ENCODE measurements at regions not wholly inside any gene's neighbourhood (a gene's known extent, or its start where the extent isn't known, plus 50 kb on each side); places are given as distances from the start of the nearest gene placed in this dataset.

DNA sequence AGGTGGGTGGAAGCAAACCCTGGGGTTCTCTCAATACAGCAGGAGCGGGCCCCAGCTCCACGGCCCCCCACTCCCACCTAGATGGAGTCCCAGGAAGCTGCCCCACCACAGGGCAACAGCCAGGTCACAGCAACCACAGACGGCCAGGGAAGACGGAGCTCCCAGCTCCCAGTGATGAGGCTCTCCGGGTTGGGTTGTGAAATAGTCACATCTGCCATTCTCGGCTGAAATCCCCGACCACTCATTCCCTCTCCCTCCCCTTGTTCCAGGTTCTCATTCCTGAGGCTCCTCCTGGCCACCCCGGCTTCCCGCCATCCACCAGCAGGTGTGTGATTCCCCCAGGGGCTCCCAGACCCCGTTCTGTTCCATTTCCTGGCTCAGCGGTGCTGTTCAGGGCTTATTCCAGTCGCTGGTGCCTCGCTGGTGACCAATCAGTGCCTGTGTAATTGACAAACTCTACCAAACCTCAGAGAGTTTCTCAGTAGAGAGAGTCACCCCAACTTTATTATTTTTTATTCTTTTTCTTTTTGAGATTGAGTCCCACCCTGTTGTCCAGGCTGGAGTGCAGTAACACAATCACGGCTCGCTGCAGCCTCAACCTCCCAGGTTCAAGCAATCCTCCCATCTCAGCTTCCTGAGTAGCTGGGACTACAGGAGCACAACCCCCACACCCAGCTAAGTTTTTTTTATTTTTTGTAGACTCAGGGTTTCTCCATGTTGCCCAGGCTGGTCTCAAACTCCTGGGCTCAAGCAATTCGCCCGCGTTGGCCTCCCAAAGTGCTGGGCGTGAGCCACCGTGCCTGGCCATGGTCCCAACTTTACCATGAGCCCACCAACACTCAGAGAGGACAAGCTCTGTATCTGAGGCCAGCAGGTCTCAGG lies 63.2 kb downstream of the SHANK2 start:
- no peak overlapping the region for H3K4me3 Mint-ChIP-seq
- H3K9me3 Mint-ChIP-seq, result no peaks in the 10 kb centered on the region

DNA sequence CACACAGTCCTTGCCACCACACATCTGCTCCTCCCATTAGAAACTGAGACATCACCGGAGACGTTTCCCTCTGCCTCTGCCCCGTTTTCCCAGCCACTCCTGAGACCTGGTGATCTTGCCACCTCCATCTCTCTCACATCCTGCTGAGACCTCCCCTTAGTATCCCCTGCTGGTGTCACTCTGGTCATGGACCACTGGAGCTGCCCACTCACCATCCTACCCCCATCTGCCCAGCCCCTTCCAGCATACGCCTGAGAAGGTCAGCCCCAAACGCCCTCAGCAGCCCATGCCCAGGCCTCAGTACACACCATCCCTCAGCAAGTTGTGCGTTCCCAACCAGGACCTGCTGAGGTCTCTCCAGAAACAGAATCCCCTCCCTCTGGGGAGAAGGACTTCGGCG lies 64.3 kb downstream of the SHANK2 start:
- H3K4me1 Mint-ChIP-seq, result no peaks in the 10 kb centered on the region
- no peaks in the 10 kb centered on the region for H3K36me3 Mint-ChIP-seq
- H3K27ac Mint-ChIP-seq, result no peak overlapping the region
- peaks cover 2 to 6% (median 2%) of the 10 kb centered on the region in 3 donors for H3K27me3 Mint-ChIP-seq (ENCODE audit: low read depth in 3 of 3)
- no peak for DNase-seq
- no peaks in the 10 kb centered on the region for H3K9me3 Mint-ChIP-seq
- no peak overlapping the region for H3K4me3 Mint-ChIP-seq

More for the DNA sequence above, 63.2 kb downstream of the SHANK2 start:
- Mint-ChIP-seq H3K27ac (no peak overlapping the region), H3K36me3 (no peaks in the 10 kb centered on the region), H3K4me1 (no peaks in the 10 kb centered on the region), H3K27me3 (ENCODE audit: low read depth in 3 of 3) (peaks cover 2 to 6% (median 3%) of the 10 kb centered on the region in 3 donors)
- DNase-seq, result no peak

DNA sequence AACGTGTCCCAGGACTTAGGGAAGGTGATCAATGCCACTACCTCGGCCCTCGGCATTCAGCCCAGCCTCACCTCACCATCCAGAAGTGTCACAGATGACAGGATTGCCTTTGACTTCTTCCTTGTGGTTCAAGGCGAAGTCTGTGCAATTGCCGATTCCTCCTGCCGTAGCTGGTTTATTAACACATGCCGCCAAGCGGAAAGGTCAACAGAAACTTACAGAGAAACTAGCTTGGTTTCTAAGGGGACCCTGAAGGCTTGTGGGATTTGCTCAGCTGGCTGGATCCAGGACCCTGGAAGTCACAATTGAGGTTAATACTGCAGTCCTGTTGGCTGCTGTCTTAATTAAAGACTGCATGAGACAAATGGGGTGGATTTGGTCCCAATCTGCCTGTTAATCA lies 65.6 kb downstream of the SHANK2 start:
- DNase-seq, result no peak
- peaks cover 0 to 2% (median 1%) of the 10 kb centered on the region in 3 donors for H3K27me3 Mint-ChIP-seq (ENCODE audit: low read depth in 3 of 3)
- H3K4me3 Mint-ChIP-seq, result no peak overlapping the region
- H3K27ac Mint-ChIP-seq, result no peak overlapping the region
- no peaks in the 10 kb centered on the region for H3K36me3 Mint-ChIP-seq
- no peaks in the 10 kb centered on the region for H3K4me1 Mint-ChIP-seq
- H3K9me3 Mint-ChIP-seq, result no peaks in the 10 kb centered on the region

DNA sequence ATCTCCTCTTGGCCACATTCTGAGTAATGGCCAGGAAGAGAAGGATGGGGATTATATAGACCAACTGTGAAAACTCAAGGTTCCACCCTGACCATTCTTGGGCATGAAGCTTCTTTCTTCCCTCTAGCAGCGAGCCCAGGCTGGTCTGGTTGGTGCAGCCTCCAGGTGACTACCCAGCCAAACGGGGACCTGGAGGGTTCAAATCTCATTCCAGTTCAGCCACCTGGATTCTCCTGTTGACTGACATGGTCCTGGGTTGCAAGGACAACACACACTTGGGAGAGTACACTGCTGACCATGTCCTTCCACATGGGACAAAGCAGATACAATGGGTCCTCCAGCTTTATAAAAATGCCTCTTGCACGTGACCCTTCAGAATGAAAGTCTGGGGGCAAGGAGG lies 67.0 kb downstream of the SHANK2 start:
- Mint-ChIP-seq H3K4me1 (no peaks in the 10 kb centered on the region), H3K36me3 (no peaks in the 10 kb centered on the region), H3K27ac (no peak overlapping the region), H3K27me3 (ENCODE audit: low read depth in 3 of 3) (peaks cover 0 to 2% (median 1%) of the 10 kb centered on the region in 3 donors), H3K4me3 (no peak overlapping the region), H3K9me3 (no peaks in the 10 kb centered on the region)
- DNase-seq, result no peak

DNA sequence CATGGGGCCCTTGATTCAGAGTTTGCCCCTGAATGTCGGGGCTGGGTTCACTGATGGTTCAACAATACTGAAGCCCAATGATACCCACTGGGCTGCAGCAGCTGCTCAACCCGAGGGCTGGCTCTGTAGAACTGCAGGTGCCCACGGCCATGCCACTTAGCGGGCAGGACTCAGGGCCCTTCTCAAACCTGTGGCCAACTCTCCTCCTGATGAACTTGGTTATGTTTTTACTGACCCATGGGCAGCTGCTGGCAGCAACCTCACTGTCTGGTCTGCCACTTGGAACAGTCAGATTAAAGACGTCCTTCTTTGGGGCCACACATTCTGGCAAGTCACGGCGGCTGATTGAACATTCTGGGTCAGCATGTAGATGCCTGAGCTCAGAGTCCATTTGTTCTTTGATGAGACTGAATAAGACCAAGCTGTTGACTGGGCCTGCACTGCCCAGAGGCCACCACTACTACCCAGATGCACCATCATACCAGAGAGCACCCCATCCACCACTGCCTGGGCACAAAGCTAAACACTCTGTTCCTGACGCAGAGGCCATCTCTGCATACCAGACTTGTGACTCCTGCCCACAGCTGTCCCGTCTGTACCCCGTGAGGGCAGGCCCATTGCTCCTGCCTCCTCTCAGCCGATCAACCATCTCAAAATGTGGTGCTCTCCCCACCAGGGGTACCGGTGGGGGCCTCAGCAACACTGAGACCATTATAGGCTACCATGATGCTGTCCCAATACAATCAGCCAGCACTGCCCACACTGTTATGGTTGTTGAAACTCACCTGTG lies 67.8 kb downstream of the SHANK2 start:
- Mint-ChIP-seq H3K4me3 (no peak overlapping the region), H3K27ac (no peak overlapping the region), H3K36me3 (no peaks in the 10 kb centered on the region), H3K9me3 (no peaks in the 10 kb centered on the region), H3K27me3 (ENCODE audit: low read depth in 3 of 3) (peaks cover 0 to 2% (median 1%) of the 10 kb centered on the region in 3 donors), H3K4me1 (no peaks in the 10 kb centered on the region)
- no peak for DNase-seq

DNA sequence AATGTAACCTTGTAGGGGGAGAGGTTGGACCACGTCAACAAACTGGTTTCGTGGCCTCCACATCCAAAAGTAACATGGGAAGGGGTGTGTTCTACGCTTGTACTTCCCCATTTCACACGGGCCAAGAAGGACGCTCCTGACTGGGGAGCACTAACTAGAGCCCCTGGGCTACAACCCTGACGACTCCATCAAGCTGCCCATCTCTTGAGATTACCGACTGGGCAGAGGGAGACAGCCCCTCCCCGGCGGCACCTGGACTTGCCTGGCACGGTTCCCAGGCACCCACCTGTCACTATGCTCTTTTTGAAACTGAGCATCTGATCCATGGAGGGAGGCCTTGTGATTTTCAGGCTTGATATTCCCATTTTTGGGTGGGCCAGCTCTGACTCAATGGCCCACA lies 68.5 kb downstream of the SHANK2 start:
- Mint-ChIP-seq H3K4me3 (no peak overlapping the region), H3K9me3 (no peaks in the 10 kb centered on the region), H3K27ac (no peak overlapping the region), H3K4me1 (no peaks in the 10 kb centered on the region), H3K27me3 (ENCODE audit: low read depth in 3 of 3) (peaks cover 0 to 5% (median 1%) of the 10 kb centered on the region in 3 donors), H3K36me3 (no peaks in the 10 kb centered on the region)
- DNase-seq, result no peak

DNA sequence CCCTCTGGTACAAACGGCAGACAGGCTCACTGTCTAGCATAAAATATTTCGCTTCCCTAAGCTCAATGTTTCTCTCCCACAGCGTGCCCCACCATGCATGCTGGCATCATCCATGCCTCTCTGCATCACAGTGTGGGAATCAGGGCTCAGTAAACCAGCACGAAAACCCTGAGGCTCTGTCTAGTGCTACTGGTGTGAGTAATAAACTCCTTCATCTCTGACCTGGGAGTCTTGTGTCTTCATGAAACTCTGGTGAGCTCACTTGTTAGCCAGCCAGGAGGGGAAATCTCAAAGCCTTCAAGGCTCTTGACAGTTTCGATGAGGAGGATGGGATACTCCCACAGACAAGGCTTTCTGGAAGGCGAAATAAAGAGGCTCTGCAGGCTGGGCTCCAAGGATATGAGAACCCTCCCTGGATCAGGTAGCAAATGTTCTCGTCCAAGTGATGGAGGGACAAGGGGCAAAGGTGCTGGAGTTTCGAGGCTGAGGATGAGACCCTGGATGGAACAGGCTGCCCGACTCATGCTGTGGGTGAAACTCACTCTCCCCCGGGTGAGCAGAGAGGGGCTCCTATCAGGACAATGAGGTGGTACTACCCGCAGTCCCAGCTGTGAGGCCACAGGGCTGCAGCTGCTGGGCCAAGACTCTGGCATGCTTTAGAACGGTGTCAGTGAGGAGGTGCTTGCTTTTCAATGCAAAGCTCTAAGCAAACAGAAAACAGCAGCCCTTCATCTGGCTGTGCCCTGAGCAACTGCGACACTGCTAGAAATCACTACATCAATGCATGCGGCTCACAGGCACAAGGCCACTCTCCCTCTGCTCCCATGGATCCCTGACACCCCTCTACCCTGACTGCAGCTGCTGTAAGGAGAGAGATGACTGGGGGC lies 69.3 kb downstream of the SHANK2 start:
- Mint-ChIP-seq H3K4me3 (no peak overlapping the region), H3K27ac (no peak overlapping the region), H3K27me3 (ENCODE audit: low read depth in 3 of 3) (peaks cover 0 to 5% (median 3%) of the 10 kb centered on the region in 3 donors), H3K36me3 (no peaks in the 10 kb centered on the region), H3K9me3 (no peaks in the 10 kb centered on the region), H3K4me1 (no peaks in the 10 kb centered on the region)
- no peak for DNase-seq

DNA sequence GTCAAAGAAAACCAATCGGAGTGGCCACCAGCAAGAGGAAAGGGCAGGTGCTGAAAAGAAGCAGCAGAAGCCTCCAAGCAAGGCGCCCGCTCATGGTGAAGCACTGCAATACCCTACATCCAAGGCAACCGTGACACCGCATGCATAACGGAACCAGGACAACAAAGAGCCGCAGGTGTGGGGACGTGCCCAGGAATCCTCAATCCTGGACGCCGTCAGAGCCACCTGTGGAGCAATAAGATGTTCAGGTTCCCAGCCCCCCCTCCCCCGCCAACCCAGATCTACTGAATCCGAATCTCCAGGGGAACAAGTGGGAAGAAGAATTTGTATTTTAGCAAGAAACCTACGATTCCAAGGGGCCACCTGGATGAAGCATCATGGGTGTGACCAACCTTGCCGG lies 70.8 kb downstream of the SHANK2 start:
- Mint-ChIP-seq H3K27ac (no peak overlapping the region), H3K4me1 (no peaks in the 10 kb centered on the region), H3K9me3 (peaks cover 0 to 9% (median 2%) of the 10 kb centered on the region in 6 donors), H3K4me3 (no peak overlapping the region), H3K36me3 (peaks cover 0 to 3% (median 0%) of the 10 kb centered on the region in 3 donors), H3K27me3 (ENCODE audit: low read depth in 3 of 3) (peaks cover 0 to 8% (median 3%) of the 10 kb centered on the region in 3 donors)
- DNase-seq, result no peak

DNA sequence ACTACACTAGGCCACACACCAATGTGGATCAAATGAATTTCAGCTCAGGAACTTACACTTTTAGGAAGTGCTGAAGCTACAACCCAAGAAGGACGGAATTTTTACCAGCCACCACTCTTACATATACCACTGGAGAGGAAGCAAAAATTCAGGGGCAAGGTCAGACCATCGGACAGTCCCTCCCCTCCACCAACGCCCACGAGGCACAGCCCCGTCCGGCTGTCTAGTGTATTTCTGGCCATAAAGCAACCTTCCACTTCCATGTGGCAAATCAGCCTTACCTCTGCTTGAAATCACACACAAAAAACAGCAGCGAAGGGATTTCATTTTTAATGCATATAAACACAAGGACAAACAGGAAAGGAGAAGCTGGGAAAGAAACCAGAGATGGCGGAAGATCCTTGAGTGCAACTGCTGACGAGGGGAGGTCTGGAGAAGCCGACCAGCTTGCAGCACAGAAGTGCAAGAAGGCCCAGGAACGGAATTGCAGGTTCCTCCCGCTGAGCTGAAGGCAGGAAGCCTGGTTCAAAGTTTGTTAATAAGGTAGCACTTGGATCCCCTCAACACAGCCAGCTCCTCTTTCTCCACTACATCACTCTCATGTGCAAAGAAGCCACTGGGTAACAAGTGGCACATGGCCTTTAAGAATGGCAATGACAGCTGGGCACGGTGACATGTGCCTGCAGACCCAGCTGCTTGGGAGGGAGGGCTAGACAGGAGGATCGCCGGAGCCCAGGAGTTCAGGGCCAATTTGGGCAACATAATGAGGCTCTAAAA lies 71.5 kb downstream of the SHANK2 start:
- Mint-ChIP-seq H3K4me1 (no peaks in the 10 kb centered on the region), H3K4me3 (no peak overlapping the region), H3K27ac (no peak overlapping the region), H3K27me3 (ENCODE audit: low read depth in 3 of 3) (peaks cover 0 to 10% (median 3%) of the 10 kb centered on the region in 3 donors), H3K36me3 (peaks cover 0 to 10% (median 0%) of the 10 kb centered on the region in 3 donors), H3K9me3 (peaks cover 0 to 16% (median 5%) of the 10 kb centered on the region in 6 donors)
- DNase-seq, result no peak

DNA sequence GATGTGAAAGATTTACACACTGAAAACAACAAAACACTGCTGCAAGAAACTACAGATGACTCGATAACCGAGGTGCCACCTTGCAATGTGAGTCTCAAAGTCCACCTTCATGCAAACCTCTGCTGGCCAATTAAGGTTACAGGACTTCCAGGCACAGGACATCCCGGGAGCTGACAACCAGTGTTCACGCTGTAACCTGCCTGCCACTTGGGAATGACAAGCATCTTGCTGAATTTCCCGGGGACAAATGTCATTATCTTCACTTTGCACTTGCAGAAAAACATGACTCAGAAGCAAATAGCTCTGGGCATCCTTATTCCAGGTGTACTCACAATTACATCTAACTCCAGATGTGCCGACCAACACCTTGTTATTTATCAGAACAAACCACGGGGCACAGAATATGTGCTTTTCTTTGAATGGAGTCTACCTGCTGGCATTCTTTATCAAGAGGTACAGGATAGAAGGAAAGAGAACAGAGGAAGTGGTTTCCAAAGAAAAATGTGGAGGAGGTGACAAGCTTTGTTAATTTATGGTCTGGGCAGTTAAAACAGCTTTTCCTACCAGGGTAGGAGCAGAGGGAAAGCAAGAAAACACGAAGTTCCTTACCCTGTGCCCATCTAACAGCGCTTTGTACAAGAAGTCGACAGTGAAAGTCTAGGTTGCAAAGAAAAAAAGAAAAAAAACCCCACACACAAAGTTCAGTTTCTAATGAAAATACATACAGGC lies 72.3 kb downstream of the SHANK2 start:
- H3K4me1 Mint-ChIP-seq, result no peaks in the 10 kb centered on the region
- no peak for DNase-seq
- peaks cover 0 to 14% (median 0%) of the 10 kb centered on the region in 3 donors for H3K36me3 Mint-ChIP-seq
- H3K27me3 Mint-ChIP-seq (ENCODE audit: low read depth in 3 of 3), result peaks cover under 1 to 10% (median 3%) of the 10 kb centered on the region in 3 donors
- no peak overlapping the region for H3K4me3 Mint-ChIP-seq
- no peak overlapping the region for H3K27ac Mint-ChIP-seq
- H3K9me3 Mint-ChIP-seq, result peaks cover 0 to 20% (median 5%) of the 10 kb centered on the region in 6 donors

DNA sequence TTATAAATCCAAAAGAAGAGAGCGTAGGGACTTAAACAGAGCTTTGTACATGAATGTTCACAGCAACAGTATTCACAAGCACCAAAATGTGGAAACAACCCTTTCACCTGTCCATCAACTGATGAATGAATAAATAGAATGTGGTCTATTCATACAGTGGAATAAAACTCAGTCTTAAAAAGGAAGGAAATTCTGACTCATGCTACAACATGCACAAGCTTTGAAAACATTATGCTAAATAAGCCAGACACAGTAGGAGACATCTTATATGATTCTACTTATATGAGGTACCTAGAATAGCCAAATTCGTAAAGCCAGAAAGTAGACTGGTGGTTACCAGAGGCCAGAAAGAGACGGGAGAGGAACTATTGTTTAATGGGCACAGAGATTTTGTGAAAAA lies 74.3 kb downstream of the SHANK2 start:
- Mint-ChIP-seq H3K27ac (no peak overlapping the region), H3K36me3 (peaks cover 0 to 14% (median 0%) of the 10 kb centered on the region in 3 donors), H3K9me3 (peaks cover 0 to 24% (median 5%) of the 10 kb centered on the region in 6 donors), H3K4me1 (no peaks in the 10 kb centered on the region), H3K4me3 (no peak overlapping the region), H3K27me3 (ENCODE audit: low read depth in 3 of 3) (peaks cover 3 to 13% (median 6%) of the 10 kb centered on the region in 3 donors)
- no peak for DNase-seq

DNA sequence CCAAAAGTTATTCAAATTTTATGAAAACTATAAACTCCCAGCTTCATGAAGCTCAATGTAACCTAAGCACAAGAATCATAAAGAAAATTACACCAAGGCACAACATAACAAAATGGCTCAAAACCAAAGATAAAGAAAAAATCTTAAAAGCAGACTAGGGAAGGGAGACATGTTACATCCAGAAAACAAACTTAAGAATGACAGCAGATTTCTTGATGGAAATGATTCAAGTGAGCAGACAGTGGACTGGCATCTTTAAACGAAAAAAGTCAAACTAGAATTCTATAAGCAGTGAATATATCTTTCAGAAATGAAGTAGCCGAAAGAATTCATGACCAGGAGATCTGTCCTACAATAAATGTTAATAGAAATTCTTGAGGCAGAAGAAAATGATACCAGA lies 75.6 kb downstream of the SHANK2 start:
- peaks cover 0 to 14% (median 0%) of the 10 kb centered on the region in 3 donors for H3K36me3 Mint-ChIP-seq
- no peak overlapping the region for H3K4me3 Mint-ChIP-seq
- H3K27me3 Mint-ChIP-seq (ENCODE audit: low read depth in 3 of 3), result peaks cover 3 to 13% (median 6%) of the 10 kb centered on the region in 3 donors
- H3K27ac Mint-ChIP-seq, result no peak overlapping the region
- H3K9me3 Mint-ChIP-seq, result peaks cover 0 to 24% (median 5%) of the 10 kb centered on the region in 6 donors
- DNase-seq, result no peak
- H3K4me1 Mint-ChIP-seq, result no peaks in the 10 kb centered on the region

Measured in immature natural killer cell (primary cell).